Right kidney (tissue), 1 donor: ENCODE measurements at regions not wholly inside any gene's neighbourhood (a gene's known extent, or its start where the extent isn't known, plus 50 kb on each side); places are given as distances from the start of the nearest gene placed in this dataset.

Experiments used
- DNase-seq: peaks from one replicate; pipeline ENCODE4 v3.0.0-alpha.2; 2016

DNA sequence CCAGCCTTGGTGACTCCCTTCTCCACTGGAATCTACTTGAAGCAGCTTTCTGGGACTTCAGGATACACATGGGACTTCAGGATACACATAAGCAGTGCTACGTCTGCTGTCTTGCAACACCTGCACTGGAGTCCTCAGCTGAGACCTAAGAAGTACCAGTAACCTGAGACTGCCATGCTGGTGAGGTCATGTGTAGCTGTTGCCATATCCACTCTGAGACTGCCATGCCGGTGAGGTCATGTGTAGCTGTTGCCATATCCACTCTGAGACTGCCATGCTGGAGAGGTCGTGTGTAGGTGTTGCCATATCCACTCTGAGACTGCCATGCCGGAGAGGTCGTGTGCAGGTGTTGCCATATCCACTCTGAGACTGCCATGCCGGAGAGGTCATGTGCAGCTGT, 937.9 kb downstream of the EFNB2 start:
- no peak for DNase-seq

DNA sequence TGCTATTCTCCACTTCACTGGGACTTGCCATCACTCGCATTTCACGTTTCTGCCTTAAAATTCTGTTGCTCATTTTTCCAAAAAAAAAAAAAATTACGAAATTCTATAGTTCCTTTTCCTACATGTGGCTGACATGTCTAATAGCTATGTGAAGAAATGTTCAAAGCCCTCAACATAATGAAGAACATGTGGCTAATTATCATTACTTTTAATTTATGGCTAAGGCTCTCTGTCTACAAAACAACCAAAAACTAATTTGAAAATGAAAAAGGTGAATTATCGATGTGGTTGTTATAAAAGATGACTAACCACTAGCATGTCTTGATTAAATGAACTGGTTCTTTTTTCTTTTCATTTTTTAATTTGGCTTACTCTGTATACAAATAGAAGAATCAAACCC, 940.0 kb downstream of the EFNB2 start:
- no peak for DNase-seq

DNA sequence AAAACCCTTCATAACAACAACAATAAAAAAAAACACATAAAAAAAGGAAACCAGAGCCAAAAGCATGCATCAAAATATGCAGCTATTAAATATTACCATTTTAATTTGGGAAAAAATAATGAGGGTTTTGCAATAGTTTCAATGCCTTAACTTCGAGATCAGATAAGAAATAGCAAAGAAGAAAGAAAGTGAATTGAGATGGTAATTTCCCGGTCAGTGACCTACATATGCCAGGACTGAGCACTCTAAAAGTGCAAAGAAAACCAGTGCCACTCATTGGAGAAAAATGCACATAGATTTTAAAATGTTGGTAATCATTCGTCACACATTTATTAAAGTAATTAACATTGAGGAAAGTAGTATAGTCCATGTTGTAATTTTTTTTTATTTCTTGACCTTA, 944.2 kb downstream of the EFNB2 start:
- DNase-seq = no peak

DNA sequence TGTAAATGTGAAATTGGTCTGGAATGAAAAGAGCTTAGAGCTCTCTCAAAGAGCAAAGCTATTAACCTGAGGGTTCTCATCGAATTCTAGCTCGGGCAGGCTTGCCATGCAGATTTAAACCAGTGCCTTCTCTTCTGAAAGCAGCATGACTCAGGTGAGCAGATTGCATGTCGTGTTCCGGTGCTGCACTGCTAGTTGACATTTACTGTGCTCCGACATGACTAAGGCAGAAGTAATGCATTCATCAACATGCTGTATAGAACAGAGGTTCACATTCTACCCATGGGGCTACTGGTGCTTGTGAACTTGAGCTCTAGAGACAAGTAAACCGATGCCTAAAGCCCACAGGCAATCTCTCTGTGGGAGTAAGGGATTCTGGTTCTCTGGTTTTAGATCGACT, 947.7 kb downstream of the EFNB2 start:
- no peak for DNase-seq

DNA sequence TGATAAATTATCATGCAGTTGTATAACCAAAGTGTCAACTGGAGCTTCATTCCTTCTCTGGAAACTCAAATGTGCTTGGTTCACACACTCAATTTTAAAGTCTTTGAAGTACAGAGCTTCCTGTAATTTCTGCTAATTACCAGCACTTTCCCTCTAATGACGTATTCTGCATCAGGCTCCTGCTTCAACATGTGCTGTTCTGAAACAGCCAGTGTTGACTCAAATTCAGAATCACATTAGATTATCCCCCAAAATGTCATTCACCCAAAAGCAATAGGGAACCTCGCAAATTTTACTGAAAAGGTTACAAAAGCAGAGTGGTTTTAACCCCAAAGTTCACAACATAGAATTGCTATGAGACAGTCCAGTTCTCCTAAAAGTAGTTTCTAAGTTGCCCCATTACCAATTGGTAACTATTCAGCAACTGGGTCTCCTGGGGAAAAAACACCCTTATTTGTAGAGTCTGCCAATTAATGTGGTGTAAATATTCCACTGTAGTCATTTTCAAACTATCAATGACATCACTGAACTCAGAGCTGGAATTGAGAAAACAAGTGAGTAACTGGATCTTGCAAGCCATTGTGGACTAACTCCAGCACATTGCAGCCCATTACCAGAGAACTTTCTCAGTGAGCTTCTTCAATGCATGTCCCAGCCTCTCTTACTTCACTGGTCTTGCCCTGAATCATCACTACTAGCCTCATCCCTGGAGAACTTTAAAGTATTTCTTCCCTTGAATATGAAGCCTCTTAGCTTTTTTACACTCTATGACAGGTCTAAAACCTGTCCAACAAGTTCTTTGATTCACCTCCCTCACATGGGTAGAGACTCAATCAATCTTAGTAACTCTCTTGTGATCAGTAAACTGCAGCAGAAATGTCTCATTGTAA, 955.4 kb downstream of the EFNB2 start:
- DNase-seq = no peak

DNA sequence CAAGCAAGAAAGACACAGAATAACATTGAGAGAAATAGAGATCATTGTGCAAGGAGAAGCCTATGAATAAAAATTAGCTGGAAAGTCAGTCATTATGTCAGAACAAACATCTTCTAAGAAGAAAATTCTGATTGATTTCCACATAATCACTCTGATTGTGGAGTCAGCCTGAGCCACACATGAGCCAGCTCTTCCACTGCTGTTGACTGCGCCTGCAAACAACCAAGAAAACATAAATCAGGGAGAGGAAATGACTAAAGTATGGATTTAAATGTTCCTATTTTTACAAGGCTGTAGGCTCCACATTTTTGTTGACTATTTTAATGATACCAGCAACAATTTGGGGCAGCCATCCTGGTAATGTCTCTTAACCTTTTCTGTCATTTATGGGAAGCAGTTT, 962.3 kb downstream of the EFNB2 start:
- DNase-seq = no peak

DNA sequence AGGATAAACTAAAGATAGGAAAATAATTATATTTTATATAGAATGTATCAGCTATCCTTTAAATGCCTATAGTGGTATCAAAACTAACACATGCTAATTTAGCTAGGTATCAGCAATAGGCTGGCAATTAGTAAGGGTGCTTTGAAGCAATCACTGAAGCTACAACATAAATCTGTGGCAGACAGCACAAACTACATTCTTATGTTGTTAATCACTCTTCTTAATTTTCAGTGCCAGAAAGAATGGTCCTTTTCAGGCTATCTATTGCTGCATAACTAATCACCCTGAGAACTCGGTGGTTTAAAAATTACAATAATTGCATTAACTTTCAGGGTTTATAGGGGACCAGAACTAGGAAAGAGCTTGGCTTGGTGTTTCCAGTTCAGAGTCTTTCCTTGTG, 963.1 kb downstream of the EFNB2 start:
- DNase-seq = no peak

DNA sequence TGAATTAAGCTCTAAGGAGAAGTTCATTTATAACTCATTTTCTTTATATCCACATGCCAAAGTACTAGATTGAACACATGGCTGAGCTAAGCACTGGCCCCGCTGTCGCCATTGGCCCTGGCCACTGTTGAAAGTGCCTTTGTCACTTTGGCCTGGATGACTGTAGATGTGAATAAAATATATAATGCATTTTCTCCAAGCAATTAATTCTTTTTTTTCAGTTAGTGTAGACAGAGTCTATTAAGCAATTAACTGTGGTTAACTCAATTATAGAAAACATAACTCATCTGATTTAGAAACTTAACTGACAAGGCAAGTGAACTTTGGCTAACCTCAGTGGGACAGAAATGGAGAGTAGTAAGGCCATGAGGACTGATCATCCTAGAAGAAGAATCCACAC, 965.6 kb downstream of the EFNB2 start:
- no peak for DNase-seq

DNA sequence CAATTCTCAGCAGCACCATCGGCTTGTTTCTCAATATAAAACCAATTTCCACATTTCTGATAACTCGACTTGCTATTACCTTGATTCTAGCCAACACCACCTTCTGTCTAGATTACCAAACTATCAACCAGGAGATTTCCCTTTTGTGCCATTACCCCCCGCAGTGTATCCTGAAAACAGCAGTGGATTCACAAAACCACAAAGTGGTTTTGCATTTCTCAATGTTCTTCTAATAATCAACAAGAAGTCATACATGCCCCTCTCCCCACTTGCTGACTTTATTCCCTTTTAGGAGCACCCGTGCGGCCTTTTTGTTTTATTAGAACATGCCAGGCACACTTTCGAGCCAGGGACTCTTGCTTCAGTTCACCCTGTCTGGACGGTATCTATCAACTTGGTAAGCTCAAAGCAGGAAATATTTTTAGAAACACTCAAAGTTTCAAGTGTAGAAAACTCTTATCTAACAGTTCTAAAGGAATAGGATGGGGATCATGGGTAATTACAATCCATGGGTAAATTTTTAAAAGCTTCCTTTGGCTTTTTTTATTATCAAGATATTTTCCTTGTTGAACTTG, 967.4 kb downstream of the EFNB2 start:
- DNase-seq = no peak

DNA sequence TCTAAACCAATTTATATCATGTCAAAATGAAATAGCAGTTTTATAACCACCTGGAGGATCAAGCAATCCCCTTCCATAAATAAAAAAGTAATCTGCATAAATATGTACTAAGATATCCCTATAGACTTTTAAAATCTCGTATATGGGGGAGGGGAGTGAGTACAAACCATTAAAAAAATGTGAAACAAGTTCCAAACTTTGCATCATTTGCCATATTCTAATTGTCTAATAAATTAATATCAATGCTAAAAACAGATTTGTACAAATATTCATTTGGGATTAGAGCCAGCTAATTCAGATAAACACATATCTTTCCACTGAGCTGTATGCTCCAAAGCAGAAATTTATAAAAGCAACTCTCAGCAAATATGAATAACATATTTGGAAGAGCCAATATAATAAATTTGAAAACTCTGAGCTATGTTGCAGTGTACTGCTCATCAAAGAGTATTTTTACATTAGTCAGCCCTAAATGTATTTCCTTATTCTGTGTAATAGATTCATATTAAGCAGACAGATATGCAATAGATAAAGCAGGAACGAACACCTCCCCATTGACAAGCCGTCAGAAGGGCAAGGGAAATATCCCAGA, 970.2 kb downstream of the EFNB2 start:
- DNase-seq = no peak

DNA sequence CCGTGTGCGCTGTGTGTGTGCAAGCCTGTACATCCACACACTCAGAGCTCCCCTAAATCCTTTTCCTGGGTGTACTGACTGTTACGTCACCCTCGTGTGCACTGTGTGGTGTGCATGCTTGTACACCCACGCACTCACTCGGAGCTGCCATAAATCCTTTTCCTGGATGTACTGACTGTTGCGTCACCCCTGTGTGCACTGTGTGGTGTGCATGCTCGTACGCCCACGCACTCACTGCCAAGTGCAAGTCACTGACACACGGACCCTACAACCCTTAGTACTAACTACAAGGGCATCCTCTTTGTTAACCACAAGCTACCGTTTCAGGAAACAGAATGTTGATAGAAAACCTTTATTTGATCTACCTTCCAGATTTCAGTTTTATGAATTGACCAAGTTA, 983.4 kb downstream of the EFNB2 start:
- no peak for DNase-seq

DNA sequence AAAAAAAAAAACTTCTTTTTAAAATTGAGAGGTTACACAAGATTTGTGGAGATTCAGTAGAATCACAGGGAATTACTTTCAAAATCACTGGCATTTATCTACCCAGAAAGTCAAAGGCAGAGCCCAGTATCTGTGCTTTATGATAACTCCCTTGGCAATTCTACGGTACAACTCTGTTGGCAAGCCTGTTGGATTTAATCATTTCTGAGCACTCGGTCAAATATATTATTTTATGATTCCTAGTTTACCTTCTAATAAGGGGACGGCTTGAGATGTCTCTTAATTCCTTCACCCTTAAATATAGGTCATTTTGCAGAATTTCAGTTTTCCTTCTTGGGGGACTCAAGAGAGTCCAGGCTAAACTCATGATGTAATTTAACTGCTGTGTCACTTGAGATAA, 987.6 kb downstream of the EFNB2 start:
- no peak for DNase-seq

DNA sequence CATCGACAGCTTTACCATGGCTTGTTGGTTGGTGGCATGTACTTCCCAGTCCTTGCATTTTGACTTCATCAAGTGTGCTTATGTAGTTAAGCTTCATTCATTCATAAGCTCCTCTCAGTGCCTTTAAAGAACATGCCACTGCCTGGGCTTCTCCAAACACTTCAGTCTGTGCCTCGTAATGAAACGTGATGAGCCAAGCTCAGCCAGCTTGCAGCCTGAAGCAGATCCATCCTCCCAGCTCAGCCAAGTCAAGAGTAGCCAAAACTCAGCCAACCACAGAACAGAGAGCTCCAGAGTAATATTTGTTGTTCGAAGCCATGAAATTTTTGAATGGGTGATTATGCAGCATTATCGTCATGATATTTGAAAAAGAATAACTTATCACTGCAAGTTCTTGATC, 989.7 kb downstream of the EFNB2 start:
- no peak for DNase-seq

DNA sequence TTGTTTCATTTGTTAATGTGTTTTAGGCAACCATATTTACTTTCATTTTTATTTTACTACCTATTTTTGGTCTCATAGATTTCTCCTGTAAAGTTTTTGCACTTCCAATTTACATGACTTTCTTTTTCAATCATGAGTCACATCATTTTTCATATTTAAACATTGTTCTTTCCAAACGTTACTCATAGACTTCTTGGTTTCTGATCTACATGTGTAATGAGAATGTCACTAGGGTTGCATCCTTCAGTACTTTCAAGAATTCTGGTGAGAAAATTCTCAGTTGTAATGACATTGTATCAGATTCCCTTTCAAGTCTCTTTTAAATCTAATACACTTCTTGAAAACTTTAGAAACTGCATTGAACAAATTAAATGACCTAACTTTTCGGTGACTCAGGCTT, 991.7 kb downstream of the EFNB2 start:
- no peak for DNase-seq

DNA sequence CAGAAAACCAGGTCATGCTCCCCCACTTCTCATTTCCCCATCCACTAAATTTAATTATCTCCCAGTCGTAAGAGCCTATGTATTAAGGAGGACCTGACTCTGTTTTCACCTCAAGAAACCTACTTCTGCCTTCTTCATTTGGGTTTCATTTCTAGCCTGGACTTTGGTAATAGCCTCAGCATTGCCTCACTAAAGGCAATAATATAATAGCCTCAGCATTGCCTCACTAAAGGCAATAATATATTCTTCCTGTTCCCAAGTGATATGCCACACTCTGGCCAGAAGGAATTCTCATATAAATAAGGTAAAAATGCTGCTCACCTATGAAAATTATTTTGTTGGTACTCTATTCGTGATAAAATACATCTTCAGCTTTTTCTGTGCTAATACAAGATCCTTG, 993.9 kb downstream of the EFNB2 start:
- DNase-seq = no peak

DNA sequence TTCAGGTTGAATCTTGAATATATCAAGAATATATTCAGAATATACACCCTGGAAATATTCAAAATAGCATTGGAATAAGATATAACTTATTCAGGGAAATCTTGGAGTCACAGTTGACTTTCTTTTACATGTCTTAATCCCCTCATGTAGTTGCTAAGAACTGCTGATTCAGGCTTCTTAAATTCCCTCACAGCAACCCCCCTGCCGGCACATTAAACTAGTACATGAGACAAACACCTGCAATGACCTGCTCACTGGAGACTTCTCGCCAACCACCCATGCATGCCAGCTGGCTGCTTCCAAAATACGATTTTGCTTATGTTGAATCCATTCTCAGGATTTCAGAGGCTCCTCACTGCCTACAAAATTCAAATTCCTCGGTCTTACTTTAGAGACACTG, 997.1 kb downstream of the EFNB2 start:
- DNase-seq = no peak

DNA sequence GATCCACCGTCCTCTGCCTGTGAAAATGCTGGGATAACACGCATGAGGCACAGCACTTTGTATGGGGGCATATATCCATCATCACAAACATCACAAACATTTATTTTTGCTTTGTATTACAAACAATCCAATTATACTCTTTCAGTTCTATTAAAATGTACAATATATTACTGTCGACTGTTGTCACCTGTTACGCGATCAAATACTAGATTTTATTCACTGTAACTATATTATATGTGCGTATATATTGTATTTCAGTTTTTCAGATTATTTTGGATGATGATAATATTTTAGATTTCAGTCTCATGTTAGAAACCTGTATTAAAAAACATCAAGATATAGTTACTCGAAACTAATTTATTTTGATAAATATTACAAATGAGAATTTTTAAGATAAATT, 998.3 kb downstream of the EFNB2 start:
- no peak for DNase-seq

DNA sequence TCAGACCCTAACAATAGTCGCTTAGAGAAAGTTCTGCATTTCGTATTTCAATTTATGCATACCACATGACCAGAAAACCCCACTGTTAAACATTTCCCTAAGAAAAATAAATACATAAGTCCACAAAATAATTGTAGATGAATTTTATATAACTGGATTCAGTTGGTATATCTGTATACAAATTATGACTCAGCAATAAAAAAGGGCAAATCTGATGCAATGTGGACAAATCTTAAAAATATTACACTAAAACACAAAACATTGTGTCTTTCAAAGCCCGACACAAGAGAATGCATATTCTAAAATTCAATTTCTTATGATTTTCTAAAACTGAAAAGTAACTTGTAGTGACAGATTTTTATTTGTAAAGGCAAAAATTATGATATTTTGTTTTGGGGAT, 1005.0 kb downstream of the EFNB2 start:
- DNase-seq = no peak

DNA sequence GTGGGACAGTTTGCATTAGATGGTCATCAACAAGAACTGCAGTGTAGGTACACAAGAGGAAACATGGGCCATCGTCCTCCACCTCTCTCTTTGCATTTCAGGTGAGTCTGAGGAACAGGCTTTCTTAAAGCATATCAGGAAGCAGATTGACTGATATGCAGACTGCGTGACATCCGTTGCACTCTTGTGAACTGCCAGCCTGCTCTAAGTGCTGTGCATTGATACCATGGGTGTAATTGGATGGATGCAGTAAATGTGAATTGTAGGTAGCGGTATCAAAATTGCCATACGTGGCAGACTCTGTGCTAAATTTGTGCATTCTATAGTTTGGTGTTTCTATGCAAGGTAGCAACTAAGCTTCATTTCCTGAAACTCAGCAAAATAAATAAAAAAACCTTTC, 1008.3 kb downstream of the EFNB2 start:
- DNase-seq = no peak

DNA sequence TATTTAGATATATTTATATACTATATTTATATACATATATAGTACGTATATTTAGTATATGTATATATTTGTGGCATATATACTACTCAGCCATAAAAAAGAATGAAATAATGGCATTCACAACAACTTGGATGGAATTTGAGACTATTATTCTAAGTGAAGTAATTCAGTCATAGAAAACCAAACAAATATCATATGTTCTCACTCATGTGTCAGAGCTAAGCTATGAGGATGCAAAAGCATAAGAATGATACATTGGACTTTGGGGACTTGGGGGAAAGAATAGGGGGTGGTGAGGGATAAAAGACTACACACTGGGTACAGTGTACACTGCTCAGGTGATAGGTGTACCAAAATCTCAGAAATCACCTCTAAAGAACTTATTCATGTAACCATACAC, 1015.7 kb downstream of the EFNB2 start:
- DNase-seq = no peak

DNA sequence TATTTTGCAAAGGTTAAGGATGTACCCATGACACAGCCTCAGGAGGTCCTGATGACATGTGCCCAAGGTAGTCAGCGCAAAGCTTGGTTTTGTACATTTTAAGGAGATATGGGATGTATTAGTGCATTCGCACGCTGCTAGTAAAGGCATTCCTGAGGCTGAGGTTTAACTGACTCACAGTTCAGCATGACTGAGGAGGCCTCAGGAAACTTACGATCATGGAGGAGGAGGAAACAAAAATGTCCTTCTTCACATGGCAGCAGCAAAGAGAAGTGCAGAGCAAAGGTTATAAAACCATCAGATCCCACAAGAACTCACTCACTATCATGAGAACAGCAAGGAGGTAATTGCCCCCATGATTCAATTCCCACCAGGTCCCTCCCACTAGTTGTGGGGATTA, 1017.4 kb downstream of the EFNB2 start:
- DNase-seq = no peak

DNA sequence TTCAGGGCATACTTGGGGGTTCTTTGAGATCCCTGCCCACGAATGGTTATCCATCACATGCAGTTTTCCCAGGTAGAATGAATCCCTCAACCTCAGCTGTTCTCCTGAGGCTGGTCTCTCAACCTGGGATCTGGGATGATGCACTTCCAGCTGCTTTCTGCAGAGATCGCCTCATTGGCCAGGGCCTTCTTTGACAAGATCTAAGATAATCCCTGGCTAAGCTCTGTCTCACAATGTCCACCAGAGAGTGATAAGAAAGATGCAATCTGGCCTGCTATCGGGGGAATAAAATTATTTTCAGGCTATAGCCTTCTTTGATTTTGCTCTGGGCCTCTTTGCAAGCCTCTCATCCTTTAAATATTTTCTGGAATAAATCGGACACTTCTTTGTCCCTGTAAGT, 1021.1 kb downstream of the EFNB2 start:
- DNase-seq = no peak

DNA sequence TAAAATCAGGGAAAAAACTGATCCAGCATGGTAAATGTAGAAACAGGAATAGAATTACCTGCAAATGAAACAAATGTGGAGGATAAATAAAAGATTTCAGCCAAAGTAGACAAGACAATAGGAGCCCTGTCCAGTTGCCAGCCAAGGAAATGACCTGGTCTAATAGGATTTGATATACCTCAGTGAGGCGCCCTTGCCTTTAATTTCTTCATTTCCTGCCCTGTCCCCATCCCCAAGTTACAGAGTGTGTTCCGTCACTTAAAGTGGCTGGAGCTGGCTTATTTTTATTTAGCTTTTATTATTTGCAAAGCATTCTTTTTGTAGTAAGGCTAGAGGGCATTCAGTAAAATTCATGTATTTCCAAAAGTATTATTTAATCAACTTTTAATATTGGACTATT, 1022.0 kb downstream of the EFNB2 start:
- DNase-seq = no peak
